Nephron (organoid): ENCODE measurements at regions not wholly inside any gene's neighbourhood (a gene's known extent, or its start where the extent isn't known, plus 50 kb on each side); places are given as distances from the start of the nearest gene placed in this dataset.
A peak's percentile ranks its signal among the peaks of the same experiment; 100 is the strongest.

Source experiments
- H3K27ac Mint-ChIP-seq, 3 experiments: 2 replicates each; pipeline ENCODE4 v1.8.0; 2020; ENCODE audit warnings: mixed read lengths in 3 of 3, mild to moderate bottlenecking in 2 of 3, moderate library complexity in 1 of 3
- H3K27me3 Mint-ChIP-seq: 2 replicates; pipeline ENCODE4 v1.8.0; 2021; ENCODE audit warnings: low read depth, mild to moderate bottlenecking, moderate library complexity, mixed read lengths
- H3K36me3 Mint-ChIP-seq: 2 replicates; pipeline ENCODE4 v1.8.0; 2020; ENCODE audit warnings: low read depth, mixed read lengths
- H3K4me1 Mint-ChIP-seq: 2 replicates; pipeline ENCODE4 v1.8.0; 2020; ENCODE audit warnings: mixed read lengths
- H3K4me3 Mint-ChIP-seq, 3 experiments: 2 replicates each; pipeline ENCODE4 v1.8.0; 2020; ENCODE audit warnings: mild to moderate bottlenecking in 3 of 3, mixed read lengths in 3 of 3, moderate library complexity in 2 of 3
- H3K9me3 Mint-ChIP-seq: 2 replicates; pipeline ENCODE4 v1.8.0; 2020; ENCODE audit warnings: mixed read lengths
- TF ChIP-seq, protein P1 (sequence below), 3 experiments: fragments of 200-600 bp; sonication (generic); IDR thresholded peaks; one replicate each; pipeline ENCODE4 v1.5.0; 2021; ENCODE audit warnings: antibody characterized with exemption in 3 of 3; ENCODE audit not compliant: unreplicated experiment in 3 of 3

DNA sequence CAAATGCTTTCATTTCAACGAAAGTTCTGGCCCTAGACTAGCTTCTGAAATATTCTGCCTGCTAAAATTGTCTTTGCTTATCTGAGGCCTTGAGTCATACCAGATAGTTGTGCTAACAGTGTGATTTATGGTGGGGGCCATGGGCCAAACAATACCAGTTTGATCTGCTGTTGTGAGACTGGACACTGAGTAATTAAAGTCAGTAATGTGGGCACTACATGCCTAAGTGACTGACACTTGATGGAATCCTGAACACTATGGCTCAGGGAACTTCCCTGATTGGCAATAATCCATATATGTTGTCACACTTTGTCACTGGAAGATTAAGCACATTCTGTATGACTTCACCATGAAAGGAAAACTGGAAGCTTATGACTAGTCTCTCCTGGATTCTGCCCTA lies 127.6 kb upstream of the CYLC2 start:
- TF ChIP-seq, protein P1, sequence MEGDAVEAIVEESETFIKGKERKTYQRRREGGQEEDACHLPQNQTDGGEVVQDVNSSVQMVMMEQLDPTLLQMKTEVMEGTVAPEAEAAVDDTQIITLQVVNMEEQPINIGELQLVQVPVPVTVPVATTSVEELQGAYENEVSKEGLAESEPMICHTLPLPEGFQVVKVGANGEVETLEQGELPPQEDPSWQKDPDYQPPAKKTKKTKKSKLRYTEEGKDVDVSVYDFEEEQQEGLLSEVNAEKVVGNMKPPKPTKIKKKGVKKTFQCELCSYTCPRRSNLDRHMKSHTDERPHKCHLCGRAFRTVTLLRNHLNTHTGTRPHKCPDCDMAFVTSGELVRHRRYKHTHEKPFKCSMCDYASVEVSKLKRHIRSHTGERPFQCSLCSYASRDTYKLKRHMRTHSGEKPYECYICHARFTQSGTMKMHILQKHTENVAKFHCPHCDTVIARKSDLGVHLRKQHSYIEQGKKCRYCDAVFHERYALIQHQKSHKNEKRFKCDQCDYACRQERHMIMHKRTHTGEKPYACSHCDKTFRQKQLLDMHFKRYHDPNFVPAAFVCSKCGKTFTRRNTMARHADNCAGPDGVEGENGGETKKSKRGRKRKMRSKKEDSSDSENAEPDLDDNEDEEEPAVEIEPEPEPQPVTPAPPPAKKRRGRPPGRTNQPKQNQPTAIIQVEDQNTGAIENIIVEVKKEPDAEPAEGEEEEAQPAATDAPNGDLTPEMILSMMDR (IDR thresholded peaks at IDR 0.05; ENCODE audit: unreplicated experiment in 3 of 3), result no peak
- Mint-ChIP-seq H3K9me3 (no peaks in the 10 kb centered on the region), H3K27ac (no peak overlapping the region), H3K36me3 (no peaks in the 10 kb centered on the region), H3K27me3 (no peaks in the 10 kb centered on the region), H3K4me1 (no peaks in the 10 kb centered on the region), H3K4me3 (no peak overlapping the region)

DNA sequence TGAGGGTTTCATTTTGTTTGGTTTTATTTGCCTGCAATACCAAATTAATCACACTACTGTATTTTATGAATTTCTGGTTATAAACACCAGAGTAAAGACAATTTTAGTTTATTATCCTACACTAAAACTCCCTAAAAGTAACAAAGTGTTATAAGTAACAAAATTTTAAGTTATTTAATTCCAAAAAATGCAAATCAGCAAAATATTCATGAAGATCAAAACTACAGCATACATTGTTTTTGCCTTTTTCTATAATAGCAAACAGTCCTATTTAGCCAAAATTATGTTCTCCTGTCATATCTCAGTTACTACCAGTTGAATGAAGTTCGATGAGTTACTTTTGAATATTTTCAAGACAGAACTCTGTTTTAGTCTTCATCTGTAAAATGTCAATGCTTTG lies 132.7 kb upstream of the CYLC2 start:
- H3K27ac Mint-ChIP-seq, result no peak overlapping the region
- TF ChIP-seq, protein P1 (IDR thresholded peaks at IDR 0.05; ENCODE audit: unreplicated experiment in 3 of 3), result no peak
- H3K27me3 Mint-ChIP-seq, result no peaks in the 10 kb centered on the region
- H3K4me3 Mint-ChIP-seq, result no peak overlapping the region
- H3K9me3 Mint-ChIP-seq, result no peaks in the 10 kb centered on the region
- H3K4me1 Mint-ChIP-seq, result no peaks in the 10 kb centered on the region
- no peaks in the 10 kb centered on the region for H3K36me3 Mint-ChIP-seq

DNA sequence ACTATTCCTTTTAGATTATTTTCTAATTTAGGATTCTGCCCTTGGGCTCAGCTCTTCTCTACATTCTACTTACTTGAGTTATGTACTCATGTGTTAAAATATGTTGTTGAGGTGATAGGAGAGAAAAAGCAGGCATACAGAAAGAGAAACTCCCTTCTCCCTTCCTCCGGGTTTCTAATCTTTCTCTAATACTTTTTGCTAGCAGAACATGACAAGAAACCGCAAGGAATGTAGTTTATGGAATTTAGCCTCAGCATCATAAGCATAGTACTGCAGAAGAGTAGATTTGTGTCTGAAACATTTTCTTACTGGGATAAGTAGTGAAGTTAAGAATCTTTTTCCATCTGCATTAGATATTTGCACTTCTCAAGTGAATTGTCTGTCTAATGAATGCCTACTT lies 139.5 kb upstream of the CYLC2 start:
- H3K27me3 Mint-ChIP-seq, result no peaks in the 10 kb centered on the region
- H3K9me3 Mint-ChIP-seq, result peaks cover 3% of the 10 kb centered on the region
- H3K36me3 Mint-ChIP-seq, result no peaks in the 10 kb centered on the region

DNA sequence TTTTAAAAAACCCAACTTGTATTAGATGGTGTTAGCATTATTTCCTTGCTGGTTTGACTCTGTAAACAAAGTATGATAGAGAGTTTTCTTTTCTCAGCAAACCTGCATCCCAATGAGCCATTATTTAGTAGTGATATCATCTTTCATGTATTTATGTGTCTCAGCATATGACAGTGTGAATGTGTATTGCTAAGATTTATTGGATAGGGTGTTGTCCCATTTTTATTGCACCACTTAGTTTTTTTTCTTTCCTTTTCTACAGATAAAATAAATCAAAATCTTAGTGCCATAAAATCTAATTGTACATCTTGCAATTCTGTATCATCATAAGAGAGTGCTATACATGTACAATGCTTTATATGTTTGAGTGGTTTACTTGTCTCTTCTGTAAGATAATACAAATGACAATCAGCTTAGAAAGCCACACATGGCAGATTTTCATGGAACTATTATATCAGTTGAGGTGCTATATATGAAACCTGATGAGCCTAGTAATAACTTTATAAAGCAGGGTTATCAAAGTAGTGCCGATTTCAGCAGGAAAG lies 149.2 kb upstream of the CYLC2 start:
- Mint-ChIP-seq H3K4me1 (no peaks in the 10 kb centered on the region), H3K9me3 (peaks cover 7% of the 10 kb centered on the region), H3K27me3 (no peaks in the 10 kb centered on the region), H3K27ac (no peak overlapping the region), H3K36me3 (no peaks in the 10 kb centered on the region), H3K4me3 (no peak overlapping the region)
- TF ChIP-seq, protein P1 (IDR thresholded peaks at IDR 0.05; ENCODE audit: unreplicated experiment in 3 of 3), result no peak

More for the DNA sequence above, 139.5 kb upstream of the CYLC2 start:
- Mint-ChIP-seq H3K4me1 (no peaks in the 10 kb centered on the region), H3K4me3 (no peak overlapping the region), H3K27ac (no peak overlapping the region)
- TF ChIP-seq, protein P1 (IDR thresholded peaks at IDR 0.05; ENCODE audit: unreplicated experiment in 3 of 3), result no peak

DNA sequence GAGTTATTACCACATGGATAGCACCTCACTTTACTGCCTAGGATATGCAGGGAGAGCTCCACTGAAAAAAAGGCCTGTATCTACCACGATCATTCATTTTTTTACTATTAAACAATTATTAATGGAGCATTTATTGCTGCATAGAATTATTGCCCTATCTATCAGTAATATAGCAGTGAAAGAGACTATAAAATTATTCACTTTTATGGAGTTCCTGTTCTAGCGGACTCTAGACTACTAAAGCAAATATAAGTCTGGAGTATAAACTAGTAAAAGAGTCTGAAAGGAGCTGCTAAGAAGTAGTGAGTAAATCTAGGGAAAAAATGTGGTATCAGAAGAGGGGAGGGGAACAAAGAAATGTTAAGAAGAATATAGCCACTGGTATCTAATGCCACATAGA lies 150.4 kb upstream of the CYLC2 start:
- Mint-ChIP-seq H3K9me3 (peaks cover 5% of the 10 kb centered on the region), H3K4me3 (no peak overlapping the region), H3K27me3 (no peaks in the 10 kb centered on the region), H3K4me1 (no peaks in the 10 kb centered on the region), H3K27ac (peak overlapping the region in 1 of 3 experiments; percentile 7), H3K36me3 (no peaks in the 10 kb centered on the region)
- TF ChIP-seq, protein P1 (IDR thresholded peaks at IDR 0.05; ENCODE audit: unreplicated experiment in 3 of 3), result no peak

DNA sequence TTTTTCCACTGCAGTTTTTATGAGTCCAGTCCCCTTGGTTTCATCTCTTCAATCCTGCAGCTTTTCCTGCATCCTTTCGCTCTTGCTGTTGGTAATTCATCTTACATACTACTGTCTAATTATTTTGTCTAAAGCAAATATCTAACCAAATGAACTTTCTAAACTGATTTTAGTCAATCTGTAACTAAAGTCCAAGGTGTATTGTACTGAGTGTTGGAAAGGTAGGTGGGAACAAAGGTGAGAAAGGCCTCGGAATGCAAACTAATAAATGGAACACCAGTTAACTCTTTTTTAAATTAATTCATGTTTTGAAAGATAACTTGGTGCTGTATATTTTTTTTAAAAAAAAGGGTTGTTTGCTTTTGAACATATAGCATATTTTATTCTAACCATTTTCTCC lies 152.7 kb upstream of the CYLC2 start:
- Mint-ChIP-seq H3K4me3 (peak overlapping the region in 1 of 3 experiments; percentile 15), H3K36me3 (no peaks in the 10 kb centered on the region), H3K27me3 (no peaks in the 10 kb centered on the region), H3K4me1 (no peaks in the 10 kb centered on the region), H3K9me3 (peaks cover 5% of the 10 kb centered on the region), H3K27ac (peak overlapping the region; percentile 56 to 90 (median 80))
- TF ChIP-seq, protein P1 (IDR thresholded peaks at IDR 0.05; ENCODE audit: unreplicated experiment in 3 of 3), result no peak
